H1 (cell line): ENCODE measurements at regions not wholly inside any gene's neighbourhood (a gene's known extent, or its start where the extent isn't known, plus 50 kb on each side); places are given as distances from the start of the nearest gene placed in this dataset.

Experiments
- CTCF ChIA-PET: fragments of 300-600 bp; sonication (Branson Sonifier 250); formaldehyde crosslinking; loops from one replicate; lab custom pipeline; 2021; ENCODE audit not compliant: partially characterized antibody; lab: Charles Lee
- POLR2A ChIA-PET: fragments of 300-600 bp; sonication (Branson Sonifier 250); formaldehyde crosslinking; loops from one replicate; lab custom pipeline; 2021; ENCODE audit warnings: inconsistent platforms; ENCODE audit not compliant: partially characterized antibody; lab: Charles Lee
- DNase-seq, 2 experiments: peaks; one replicate each; pipeline versions ENCODE4 v3.0.0 to v3.0.0-alpha.2; 2010 to 2022; ENCODE audit warnings: low spot score in 2 of 2, low read depth in 1 of 2, mixed read lengths in 1 of 2
- FAIRE-seq: peaks from 2 replicates; lab custom pipeline; 2011; peaks lifted over from hg19 to GRCh38; lab: Jason Lieb, UNC
- H2AFZ ChIP-seq: 2 replicates; pipeline ENCODE4 v1.8.1; 2012; ENCODE audit warnings: low read length, inconsistent platforms
- H2AK5ac ChIP-seq: 2 replicates; pipeline ENCODE4 v1.6.1; 2013; ENCODE audit warnings: low read depth, low read length
- H2BK120ac ChIP-seq: replicated peaks from 2 replicates; pipeline ENCODE3; 2013; ENCODE audit warnings: low read depth, low read length, inconsistent platforms
- H2BK12ac ChIP-seq: 2 replicates; pipeline ENCODE4 v1.6.1; 2013; ENCODE audit warnings: low read depth, low read length
- H2BK15ac ChIP-seq: 2 replicates; pipeline ENCODE4 v1.6.1; 2013; ENCODE audit warnings: low read length
- H2BK20ac ChIP-seq: 2 replicates; pipeline ENCODE4 v1.6.1; 2013; ENCODE audit warnings: low read length
- H2BK5ac ChIP-seq: 2 replicates; pipeline ENCODE4 v1.6.1; 2013; ENCODE audit warnings: low read depth, low read length
- H3K14ac ChIP-seq: 2 replicates; pipeline ENCODE4 v1.6.1; 2013; ENCODE audit warnings: inconsistent platforms; ENCODE audit not compliant: insufficient read length
- H3K18ac ChIP-seq: 2 replicates; pipeline ENCODE4 v1.6.1; 2013; ENCODE audit warnings: low read length; ENCODE audit errors: extremely low read depth
- H3K23ac ChIP-seq: 2 replicates; pipeline ENCODE4 v1.6.1; 2013; ENCODE audit warnings: inconsistent platforms; ENCODE audit not compliant: insufficient read length
- H3K23me2 ChIP-seq: 2 replicates; pipeline ENCODE4 v1.6.1; 2013; ENCODE audit warnings: low read depth, low read length
- H3K27ac ChIP-seq: 2 replicates; pipeline ENCODE4 v1.6.1; 2011; ENCODE audit warnings: low read depth, low read length, inconsistent platforms
- H3K27me3 ChIP-seq, 4 experiments: replicated peaks in 1 of 4; 1 replicate in 1 of 4; 2 replicates in 3 of 4; pipeline versions ENCODE4 v1.6.1 to v1.8.1; 2011 to 2013; ENCODE audit warnings: low read length in 3 of 4, mild to moderate bottlenecking in 3 of 4, inconsistent platforms in 2 of 4, mixed read lengths in 2 of 4, moderate library complexity in 1 of 4; ENCODE audit not compliant: control insufficient read depth in 3 of 4, insufficient read depth in 3 of 4; ENCODE audit errors: extremely low read depth in 1 of 4
- H3K36me3 ChIP-seq, 4 experiments: 2 replicates each; pipeline versions ENCODE4 v1.6.1 to v1.8.1; 2011 to 2013; ENCODE audit warnings: mild to moderate bottlenecking in 4 of 4, low read length in 3 of 4, moderate library complexity in 2 of 4, control low read depth in 1 of 4, inconsistent platforms in 1 of 4; ENCODE audit not compliant: insufficient read depth in 4 of 4, control insufficient read depth in 2 of 4
- H3K4ac ChIP-seq: replicated peaks from 2 replicates; pipeline ENCODE3; 2013; ENCODE audit warnings: low read length, low read depth, mixed read lengths, inconsistent platforms; ENCODE audit not compliant: insufficient read length
- H3K4me1 ChIP-seq, 4 experiments: replicated peaks in 1 of 4; 1 replicate in 1 of 4; 2 replicates in 3 of 4; pipeline versions ENCODE4 v1.6.1 to v1.8.1; 2011 to 2013; ENCODE audit warnings: low read length in 3 of 4, inconsistent platforms in 2 of 4, mixed read lengths in 1 of 4; ENCODE audit not compliant: insufficient read depth in 4 of 4, control insufficient read depth in 3 of 4
- H3K4me2 ChIP-seq, 2 experiments: 2 replicates each; pipeline versions ENCODE4 v1.6.1 to v1.8.1; 2011 to 2013; ENCODE audit warnings: low read depth in 2 of 2, low read length in 2 of 2, control low read depth in 1 of 2, inconsistent platforms in 1 of 2, mild to moderate bottlenecking in 1 of 2; ENCODE audit not compliant: insufficient read depth in 1 of 2
- H3K4me3 ChIP-seq, 4 experiments: fragments of 200-600, 300-600 bp in 1 of 4; sonication (generic), shearing (Covaris generic), sonication (Bioruptor Twin) in 1 of 4; 2 replicates each; pipeline versions ENCODE4 v1.5.1 to v1.8.1; 2011 to 2016; ENCODE audit warnings: low read length in 4 of 4, low read depth in 3 of 4, control low read depth in 2 of 4, inconsistent platforms in 2 of 4, mild to moderate bottlenecking in 2 of 4, mixed read lengths in 1 of 4, moderate library complexity in 1 of 4; ENCODE audit not compliant: insufficient read depth in 2 of 4; ENCODE audit errors: extremely low read depth in 1 of 4
- H3K56ac ChIP-seq: replicated peaks from 2 replicates; pipeline ENCODE3; 2013; ENCODE audit warnings: low read depth, mild to moderate bottlenecking, mixed read lengths, low read length, inconsistent platforms; ENCODE audit not compliant: insufficient read length
- H3K79me1 ChIP-seq: 2 replicates; pipeline ENCODE4 v1.6.1; 2013; ENCODE audit warnings: low read depth, low read length, control low read depth
- H3K79me2 ChIP-seq, 2 experiments: 2 replicates each; pipeline versions ENCODE4 v1.6.1 to v1.8.1; 2012 to 2013; ENCODE audit warnings: low read length in 2 of 2, mild to moderate bottlenecking in 2 of 2, inconsistent platforms in 1 of 2; ENCODE audit not compliant: insufficient read depth in 2 of 2, control insufficient read depth in 1 of 2
- H3K9ac ChIP-seq, 4 experiments: replicated peaks in 1 of 4; 1 replicate in 1 of 4; 2 replicates in 3 of 4; pipeline versions ENCODE4 v1.6.1 to v1.8.1; 2011 to 2013; ENCODE audit warnings: low read depth in 3 of 4, low read length in 3 of 4, control low read depth in 2 of 4, mild to moderate bottlenecking in 2 of 4, moderate library complexity in 2 of 4, inconsistent platforms in 1 of 4; ENCODE audit errors: extremely low read depth in 1 of 4
- H3K9me3 ChIP-seq, 2 experiments: 2 replicates each; pipeline versions ENCODE4 v1.6.1 to v1.8.1; 2012 to 2013; ENCODE audit warnings: mild to moderate bottlenecking in 2 of 2, moderate library complexity in 2 of 2, control low read depth in 1 of 2, inconsistent platforms in 1 of 2, low read depth in 1 of 2, low read length in 1 of 2, mixed read lengths in 1 of 2; ENCODE audit not compliant: insufficient read depth in 2 of 2
- H4K20me1 ChIP-seq, 2 experiments: replicated peaks in 1 of 2; 2 replicates each; pipeline versions ENCODE3 to v1.8.1; 2011 to 2013; ENCODE audit warnings: inconsistent platforms in 2 of 2, low read length in 2 of 2, mild to moderate bottlenecking in 1 of 2; ENCODE audit not compliant: insufficient read depth in 2 of 2, control insufficient read depth in 1 of 2
- H4K5ac ChIP-seq: 2 replicates; pipeline ENCODE4 v1.6.1; 2013; ENCODE audit warnings: low read length, low read depth, mixed read lengths, inconsistent platforms; ENCODE audit not compliant: insufficient read length
- H4K8ac ChIP-seq: 2 replicates; pipeline ENCODE4 v1.8.0; 2013; ENCODE audit warnings: mild to moderate bottlenecking, moderate library complexity, low read length, inconsistent platforms; ENCODE audit not compliant: insufficient read depth; ENCODE audit errors: extremely low read depth
- H4K91ac ChIP-seq: replicated peaks from 2 replicates; pipeline ENCODE3; 2013; ENCODE audit warnings: low read length, mixed read lengths, inconsistent platforms; ENCODE audit not compliant: insufficient read length
- CBX8 ChIP-seq: fragments of 300-800, 300-1000 bp; sonication (generic); IDR thresholded peaks from 2 replicates; pipeline ENCODE4 v1.7.1; 2016; ENCODE audit warnings: low read depth, low read length, borderline replicate concordance
- HDAC2 ChIP-seq, 2 experiments: fragments of 300-600 bp in 1 of 2; sonication (generic) in 1 of 2; IDR thresholded peaks; 2 replicates each; pipeline ENCODE4 v1.6.1; 2011 to 2012; ENCODE audit warnings: low read depth in 2 of 2, low read length in 2 of 2, mild to moderate bottlenecking in 2 of 2, moderate library complexity in 2 of 2, borderline replicate concordance in 1 of 2, inconsistent platforms in 1 of 2
- HDAC6 ChIP-seq: IDR thresholded peaks from one replicate; pipeline ENCODE4 v1.7.1; 2012; ENCODE audit warnings: low read depth, mild to moderate bottlenecking, inconsistent platforms, low read length, moderate library complexity
- JUND ChIP-seq: IDR thresholded peaks from 2 replicates; pipeline ENCODE4 v1.6.1; 2011; ENCODE audit warnings: mild to moderate bottlenecking, improper control_type of control experiment, low read length
- SIX5 ChIP-seq: IDR thresholded peaks from 2 replicates; pipeline ENCODE4 v1.6.1; 2011; ENCODE audit warnings: mild to moderate bottlenecking, low read depth, low read length
- SP4 ChIP-seq: IDR thresholded peaks from 2 replicates; pipeline ENCODE4 v1.6.1; 2012; ENCODE audit warnings: low read length, inconsistent platforms
- SUZ12 ChIP-seq: fragments of 200-600 bp; sonication (generic); IDR thresholded peaks from 2 replicates; pipeline ENCODE4 v1.6.1; 2012; ENCODE audit warnings: mild to moderate bottlenecking, inconsistent platforms, low read length, moderate library complexity, mixed read lengths
- WGBS, 2 experiments: shearing (Covaris generic) in 1 of 2; methylation state at CpG; one replicate each; pipeline versions ENCODE4 v1.1.6 to v1.1.7; 2013 to 2015; ENCODE audit warnings: low lambda C conversion rate in 2 of 2, mixed read lengths in 2 of 2, inconsistent platforms in 1 of 2, low coverage in 1 of 2, missing lambda C conversion rate in 1 of 2; ENCODE audit not compliant: insufficient replicate concordance in 2 of 2, insufficient coverage in 1 of 2, insufficient read length in 1 of 2; ENCODE audit errors: extremely low coverage in 1 of 2, missing lambda C conversion rate in 1 of 2; 5-methylcytosine and 5-hydroxymethylcytosine counted together

- no peak overlapping the region for H2BK20ac ChIP-seq
- H3K9ac ChIP-seq: no peak overlapping the region
- no peaks in the 10 kb centered on the region for H3K27me3 ChIP-seq
- no peak for FAIRE-seq
- no peak overlapping the region for H3K4ac ChIP-seq
- no peak overlapping the region for H3K4me3 ChIP-seq
- H4K20me1 ChIP-seq: no peaks in the 10 kb centered on the region
- no peak overlapping the region for H3K27ac ChIP-seq
- H2BK5ac ChIP-seq: no peak overlapping the region
- H2BK120ac ChIP-seq: no peak overlapping the region
- no peaks in the 10 kb centered on the region for H3K36me3 ChIP-seq
- H2BK12ac ChIP-seq: no peak overlapping the region
- H3K79me1 ChIP-seq: no peaks in the 10 kb centered on the region
- DNase-seq: peak in 1 of 2 experiments; percentile 23
- H3K14ac ChIP-seq: no peak overlapping the region
- no peaks in the 10 kb centered on the region for H3K79me2 ChIP-seq
- POLR2A ChIA-PET: no interaction called here
- H4K5ac ChIP-seq: no peak overlapping the region
- H4K8ac ChIP-seq: no peak overlapping the region
- H4K91ac ChIP-seq: no peak overlapping the region
- CTCF ChIA-PET: interaction anchor here (1.1 kb wide), 1 partner anchor 34 kb away, joined by 3 read pairs; no protein-coding TSS in a partner anchor
- no peak overlapping the region for H2AFZ ChIP-seq
- H3K23ac ChIP-seq: no peak overlapping the region
- H3K23me2 ChIP-seq: no peaks in the 10 kb centered on the region
- H3K18ac ChIP-seq: no peak overlapping the region
- H2AK5ac ChIP-seq: no peak overlapping the region
- H3K56ac ChIP-seq: no peak overlapping the region
- 94% methylated on average over 18 of the region's 18 CpGs; no CpG with 5 or more reads in 1 of the 2 experiments for WGBS, 2 experiments
- no peaks in the 10 kb centered on the region for H3K4me1 ChIP-seq
- peaks cover 0 to 8% of the 10 kb centered on the region in 2 experiments; a peak in 1 of 4 replicates for H3K9me3 ChIP-seq
- no peak overlapping the region for H3K4me2 ChIP-seq
- no peak overlapping the region for H2BK15ac ChIP-seq
- no peak for TF ChIP-seq CBX8
- TF ChIP-seq JUND: no peak
- TF ChIP-seq SP4: no peak
- no peak for TF ChIP-seq HDAC2 (IDR thresholded peaks at IDR 0.05; ENCODE audit: borderline replicate concordance in 1 of 2, low read depth in 2 of 2, low read length in 2 of 2)
- no peak for TF ChIP-seq HDAC6
- TF ChIP-seq SUZ12: no peak
- no peak for TF ChIP-seq SIX5
These were observed 209.1 kb downstream of the BCL11B start for GRCh38 chr14:99062772-99063418.
